Gastroesophageal sphincter (tissue), 4 donors: ENCODE measurements at regions not wholly inside any gene's neighbourhood (a gene's known extent, or its start where the extent isn't known, plus 50 kb on each side); places are given as distances from the start of the nearest gene placed in this dataset.
"Not testable (repeated sequence)": the region's sequence is repeated elsewhere in the genome, so short reads cannot be mapped to it uniquely, and the experiment has no call there.

Source experiments
- ATAC-seq: fragments of 150-250 bp; one replicate; pipeline ENCODE4 v1.9.1; 2016; ENCODE audit warnings: mild to moderate bottlenecking, moderate library complexity
- H3K27ac ChIP-seq, 4 donors: fragments of 200-600 bp; sonication (generic) in 3 of 4; 1 replicate in 3 of 4; 2 replicates in 1 of 4; pipeline ENCODE4 v1.5.1; 2016 to 2019
- H3K27me3 ChIP-seq: fragments of 200-600 bp; sonication (generic); one replicate; pipeline ENCODE4 v1.5.1; 2019
- H3K36me3 ChIP-seq, 2 donors: fragments of 200-600 bp; sonication (generic); one replicate each; pipeline ENCODE4 v1.5.1; 2019; ENCODE audit warnings: control low read depth in 1 of 2
- H3K4me1 ChIP-seq, 3 donors: fragments of 200-600 bp; sonication (generic); 1 replicate in 2 of 3; 2 replicates in 1 of 3; pipeline ENCODE4 v1.5.1; 2016 to 2019; ENCODE audit warnings: control low read depth in 2 of 3
- H3K4me3 ChIP-seq, 2 donors: fragments of 200-600 bp; sonication (generic); one replicate each; pipeline ENCODE4 v1.5.1; 2019; ENCODE audit warnings: mild to moderate bottlenecking in 1 of 2, moderate library complexity in 1 of 2
- H3K9me3 ChIP-seq, 3 donors: fragments of 200-600 bp; sonication (generic); one replicate each; pipeline ENCODE4 v1.5.1; 2017 to 2019; ENCODE audit warnings: control low read depth in 2 of 3
- EP300 ChIP-seq: sonication (generic); formaldehyde crosslinking; IDR thresholded peaks from one replicate; pipeline ENCODE4 v1.6.1; 2017; ENCODE audit warnings: antibody characterized with exemption, mild to moderate bottlenecking
- POLR2A ChIP-seq, 2 donors: fragments of 450-650 bp; IDR thresholded peaks; one replicate each; pipeline ENCODE4 v1.6.1; 2017; ENCODE audit warnings: antibody characterized with exemption in 2 of 2, mild to moderate bottlenecking in 2 of 2, moderate library complexity in 1 of 2
- POLR2AphosphoS5 ChIP-seq: sonication (generic); formaldehyde crosslinking; IDR thresholded peaks from one replicate; pipeline ENCODE4 v1.6.1; 2017; ENCODE audit warnings: antibody characterized with exemption
- WGBS, 2 donors: methylation state at CpG; one replicate each; pipeline ENCODE4 v1.1.5; 2018; ENCODE audit warnings: low coverage in 1 of 2; 5-methylcytosine and 5-hydroxymethylcytosine counted together
- TF ChIP-seq, protein P1 (sequence below), 4 experiments: fragments of 200-600 bp in 2 of 4; fragments of 450-650 bp in 2 of 4; sonication (generic) in 1 of 4; IDR thresholded peaks; one replicate each; pipeline ENCODE4 v1.5.1; 2017 to 2019; ENCODE audit warnings: antibody characterized with exemption in 4 of 4, mild to moderate bottlenecking in 2 of 4, moderate library complexity in 2 of 4

DNA sequence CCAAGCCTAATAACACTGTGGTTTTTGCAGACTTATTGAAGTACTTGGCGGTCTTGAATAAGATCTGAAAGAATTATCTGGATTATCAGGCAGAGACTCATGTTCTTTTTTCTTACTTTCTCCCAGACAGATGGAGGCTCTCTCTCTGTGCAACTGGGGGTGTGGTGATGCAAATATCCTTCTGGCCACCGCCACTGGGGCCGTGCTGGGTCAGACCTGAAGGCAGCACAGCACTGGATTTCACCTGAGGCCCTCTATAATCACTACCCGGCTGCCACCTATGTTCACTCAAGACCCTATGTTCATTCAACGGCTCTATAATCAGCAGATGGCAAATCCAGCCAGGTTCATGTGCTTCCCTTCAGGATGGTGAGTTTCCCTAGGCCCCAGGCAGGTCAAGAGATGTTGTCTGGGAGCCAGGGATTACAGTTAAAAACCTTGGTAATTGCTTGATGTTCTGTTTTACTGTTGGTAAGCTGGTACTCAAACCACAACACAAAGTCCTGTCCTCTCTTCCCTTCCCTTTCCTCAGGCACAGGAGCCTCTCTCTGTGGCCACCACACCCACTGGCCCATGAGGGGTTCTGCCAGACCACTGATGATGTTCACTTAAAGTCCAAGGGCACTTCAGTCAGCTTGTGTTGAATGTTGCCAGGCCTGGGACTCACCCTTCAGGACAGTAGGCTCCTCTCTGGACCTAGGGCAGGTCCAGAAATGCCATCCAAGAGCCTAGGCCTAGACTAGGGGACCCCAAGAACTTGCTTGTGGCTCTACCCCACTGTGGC, 205.3 kb upstream of the GCFC2 start:
- TF ChIP-seq, protein P1, sequence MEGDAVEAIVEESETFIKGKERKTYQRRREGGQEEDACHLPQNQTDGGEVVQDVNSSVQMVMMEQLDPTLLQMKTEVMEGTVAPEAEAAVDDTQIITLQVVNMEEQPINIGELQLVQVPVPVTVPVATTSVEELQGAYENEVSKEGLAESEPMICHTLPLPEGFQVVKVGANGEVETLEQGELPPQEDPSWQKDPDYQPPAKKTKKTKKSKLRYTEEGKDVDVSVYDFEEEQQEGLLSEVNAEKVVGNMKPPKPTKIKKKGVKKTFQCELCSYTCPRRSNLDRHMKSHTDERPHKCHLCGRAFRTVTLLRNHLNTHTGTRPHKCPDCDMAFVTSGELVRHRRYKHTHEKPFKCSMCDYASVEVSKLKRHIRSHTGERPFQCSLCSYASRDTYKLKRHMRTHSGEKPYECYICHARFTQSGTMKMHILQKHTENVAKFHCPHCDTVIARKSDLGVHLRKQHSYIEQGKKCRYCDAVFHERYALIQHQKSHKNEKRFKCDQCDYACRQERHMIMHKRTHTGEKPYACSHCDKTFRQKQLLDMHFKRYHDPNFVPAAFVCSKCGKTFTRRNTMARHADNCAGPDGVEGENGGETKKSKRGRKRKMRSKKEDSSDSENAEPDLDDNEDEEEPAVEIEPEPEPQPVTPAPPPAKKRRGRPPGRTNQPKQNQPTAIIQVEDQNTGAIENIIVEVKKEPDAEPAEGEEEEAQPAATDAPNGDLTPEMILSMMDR (IDR thresholded peaks at IDR 0.05), result no peak
- TF ChIP-seq EP300, result no peak
- no peak for TF ChIP-seq POLR2AphosphoS5
- no peak for TF ChIP-seq POLR2A (IDR thresholded peaks at IDR 0.05)
- Histone ChIP-seq H3K27me3 (peaks cover 4% of the 10 kb centered on the region), H3K9me3 (no peaks in the 10 kb centered on the region), H3K4me1 (no peaks in the 10 kb centered on the region), H3K36me3 (no peaks in the 10 kb centered on the region), H3K27ac (no peak overlapping the region), H3K4me3 (no peak overlapping the region)
- WGBS, 2 donors, result 40 to 86% methylated on average over 2 to 5 of the region's 5 CpGs
- no peak for ATAC-seq

DNA sequence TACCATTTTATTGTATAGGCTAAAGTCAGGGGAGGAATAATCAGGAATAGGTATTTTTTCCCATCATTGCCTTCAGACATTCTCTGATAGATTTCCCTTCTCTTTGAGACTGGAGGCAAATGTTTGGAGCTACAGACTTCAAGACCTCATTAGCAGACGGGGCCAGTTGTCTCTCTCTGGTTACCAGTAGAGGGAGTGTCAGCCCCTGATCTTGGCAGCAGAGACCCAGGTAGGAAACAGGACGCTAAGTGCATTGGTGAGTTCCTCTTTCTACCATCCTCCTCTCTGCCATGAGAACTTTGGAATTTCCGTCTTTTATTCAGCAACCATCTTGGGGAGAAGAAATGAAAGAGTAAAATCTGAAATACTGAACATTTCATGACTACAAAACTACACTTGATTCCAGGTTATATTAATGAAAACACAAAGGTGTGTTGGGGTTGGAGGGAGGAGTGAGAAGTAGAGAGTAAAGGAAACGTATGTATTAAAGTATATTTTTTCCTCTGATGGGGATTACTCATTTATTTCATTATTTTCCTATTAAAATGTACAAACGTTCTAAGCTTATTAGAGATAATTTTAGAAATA, 186.2 kb upstream of the GCFC2 start:
- Histone ChIP-seq H3K4me1 (no peaks in the 10 kb centered on the region), H3K27ac (no peak overlapping the region), H3K36me3 (no peaks in the 10 kb centered on the region), H3K4me3 (no peak overlapping the region), H3K27me3 (no peaks in the 10 kb centered on the region), H3K9me3 (no peaks in the 10 kb centered on the region)
- no peak for TF ChIP-seq POLR2AphosphoS5
- TF ChIP-seq, protein P1 (IDR thresholded peaks at IDR 0.05), result no peak
- no peak for TF ChIP-seq POLR2A (IDR thresholded peaks at IDR 0.05)
- TF ChIP-seq EP300, result no peak
- 26 to 42% methylated on average over 2 to 5 of the region's 5 CpGs for WGBS, 2 donors
- no peak for ATAC-seq

DNA sequence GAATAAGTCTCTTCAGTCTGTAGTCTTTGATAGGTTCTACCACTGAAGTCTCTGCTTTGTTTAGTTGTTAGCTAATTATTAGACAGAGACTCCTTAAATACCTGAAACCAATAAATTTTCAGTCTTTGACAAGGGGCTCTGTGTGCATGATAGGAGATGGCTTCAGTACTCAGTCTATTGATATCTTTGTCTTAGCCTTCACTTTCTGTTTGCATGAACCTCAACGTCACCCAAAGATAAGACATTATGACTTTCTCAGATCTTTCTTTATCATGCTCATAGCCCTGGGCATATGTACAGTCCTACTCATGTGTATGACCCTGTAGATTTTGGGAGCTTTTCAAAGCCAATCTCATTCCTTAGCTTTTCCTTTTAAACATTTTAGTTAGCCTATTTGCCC, 183.5 kb upstream of the GCFC2 start:
- no peak overlapping the region for H3K27ac ChIP-seq
- H3K4me1 ChIP-seq, result no peaks in the 10 kb centered on the region
- 36 to 63% methylated on average over 1 of the region's 1 CpG for WGBS, 2 donors
- no peaks in the 10 kb centered on the region for H3K27me3 ChIP-seq
- no peaks in the 10 kb centered on the region for H3K36me3 ChIP-seq
- no peak for ATAC-seq
- no peaks in the 10 kb centered on the region for H3K9me3 ChIP-seq
- no peak overlapping the region for H3K4me3 ChIP-seq
- TF ChIP-seq POLR2AphosphoS5 (no peak), EP300 (no peak), POLR2A (IDR thresholded peaks at IDR 0.05) (no peak)
- TF ChIP-seq, protein P1 (IDR thresholded peaks at IDR 0.05), result no peak

DNA sequence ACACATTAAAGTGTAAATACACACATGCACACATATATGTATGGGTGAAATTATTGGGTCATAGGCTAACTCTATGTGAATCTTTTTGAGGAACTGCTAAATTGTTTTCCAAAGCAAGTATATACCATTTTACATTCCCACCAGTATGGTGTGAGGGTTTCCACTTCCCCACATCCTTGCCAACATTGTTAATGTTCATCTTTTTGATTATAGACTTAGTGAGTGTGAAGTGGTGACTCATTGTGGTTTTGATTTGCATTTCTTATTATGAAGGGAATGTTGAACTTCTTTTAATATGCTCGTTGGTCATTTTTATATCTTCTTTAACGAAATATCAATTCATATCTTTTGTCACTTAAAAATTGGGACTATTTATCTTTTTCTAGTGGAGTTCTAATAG, 181.8 kb upstream of the GCFC2 start:
- 69% methylated on average over 2 of the region's 2 CpGs for WGBS, 2 donors
- Histone ChIP-seq H3K4me3 (no peak overlapping the region), H3K36me3 (no peaks in the 10 kb centered on the region), H3K27me3 (no peaks in the 10 kb centered on the region), H3K9me3 (no peaks in the 10 kb centered on the region), H3K27ac (no peak overlapping the region), H3K4me1 (no peaks in the 10 kb centered on the region)
- ATAC-seq, result no peak
- TF ChIP-seq EP300 (no peak), POLR2A (IDR thresholded peaks at IDR 0.05) (no peak), POLR2AphosphoS5 (no peak)
- TF ChIP-seq, protein P1 (IDR thresholded peaks at IDR 0.05), result no peak

DNA sequence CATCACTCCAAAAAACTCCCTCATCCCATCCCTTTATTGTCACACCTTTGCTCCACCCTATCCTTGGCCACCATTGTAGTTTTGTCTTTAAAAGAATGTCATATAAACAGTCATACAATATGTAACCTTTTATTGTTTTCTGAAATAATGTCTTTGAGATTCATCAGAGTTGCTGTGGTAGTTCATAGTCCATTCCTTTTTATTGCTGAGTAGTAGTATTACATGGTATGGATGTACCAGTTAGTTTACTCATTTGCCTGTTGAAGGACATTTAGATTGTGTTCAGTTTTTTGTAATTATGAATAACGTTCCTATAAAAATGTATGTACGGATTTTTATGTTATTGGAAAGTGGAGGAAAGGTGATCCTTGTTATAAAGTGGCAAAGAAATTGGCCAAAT, 171.8 kb upstream of the GCFC2 start:
- 79 to 86% methylated on average over 2 of the region's 2 CpGs for WGBS, 2 donors
- H3K27ac ChIP-seq, result no peak overlapping the region
- no peak for TF ChIP-seq POLR2A (IDR thresholded peaks at IDR 0.05)
- TF ChIP-seq EP300, result no peak
- TF ChIP-seq, protein P1 (IDR thresholded peaks at IDR 0.05), result no peak
- TF ChIP-seq POLR2AphosphoS5, result no peak
- no peak overlapping the region for H3K4me3 ChIP-seq
- H3K9me3 ChIP-seq, result no peaks in the 10 kb centered on the region
- ATAC-seq, result no peak
- H3K4me1 ChIP-seq, result no peaks in the 10 kb centered on the region
- no peaks in the 10 kb centered on the region for H3K27me3 ChIP-seq
- H3K36me3 ChIP-seq, result no peaks in the 10 kb centered on the region

DNA sequence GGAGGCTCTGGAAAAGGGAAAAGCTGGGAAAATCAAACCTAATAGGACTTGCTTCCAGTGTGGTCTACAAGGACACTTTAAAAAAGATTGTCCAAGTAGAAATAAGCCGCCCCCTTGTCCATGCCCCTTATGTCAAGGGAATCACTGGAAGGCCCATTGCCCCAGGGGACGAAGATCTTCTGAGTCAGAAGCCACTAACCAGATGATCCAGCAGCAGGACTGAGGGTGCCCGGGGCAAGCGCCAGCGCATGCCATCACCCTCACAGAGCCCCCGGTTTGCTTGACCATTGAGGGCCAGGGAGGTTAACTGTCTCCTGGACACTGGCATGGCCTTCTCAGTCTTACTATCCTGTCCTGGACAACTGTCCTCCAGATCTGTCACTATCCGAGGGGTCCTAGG, 164.9 kb upstream of the GCFC2 start:
- not testable (repeated sequence) for H3K4me3 ChIP-seq, H3K27ac ChIP-seq, H3K9me3 ChIP-seq, ATAC-seq, H3K36me3 ChIP-seq, H3K4me1 ChIP-seq, H3K27me3 ChIP-seq
- WGBS, 2 donors, result 92 to 100% methylated on average over 1 to 2 of the region's 7 CpGs

DNA sequence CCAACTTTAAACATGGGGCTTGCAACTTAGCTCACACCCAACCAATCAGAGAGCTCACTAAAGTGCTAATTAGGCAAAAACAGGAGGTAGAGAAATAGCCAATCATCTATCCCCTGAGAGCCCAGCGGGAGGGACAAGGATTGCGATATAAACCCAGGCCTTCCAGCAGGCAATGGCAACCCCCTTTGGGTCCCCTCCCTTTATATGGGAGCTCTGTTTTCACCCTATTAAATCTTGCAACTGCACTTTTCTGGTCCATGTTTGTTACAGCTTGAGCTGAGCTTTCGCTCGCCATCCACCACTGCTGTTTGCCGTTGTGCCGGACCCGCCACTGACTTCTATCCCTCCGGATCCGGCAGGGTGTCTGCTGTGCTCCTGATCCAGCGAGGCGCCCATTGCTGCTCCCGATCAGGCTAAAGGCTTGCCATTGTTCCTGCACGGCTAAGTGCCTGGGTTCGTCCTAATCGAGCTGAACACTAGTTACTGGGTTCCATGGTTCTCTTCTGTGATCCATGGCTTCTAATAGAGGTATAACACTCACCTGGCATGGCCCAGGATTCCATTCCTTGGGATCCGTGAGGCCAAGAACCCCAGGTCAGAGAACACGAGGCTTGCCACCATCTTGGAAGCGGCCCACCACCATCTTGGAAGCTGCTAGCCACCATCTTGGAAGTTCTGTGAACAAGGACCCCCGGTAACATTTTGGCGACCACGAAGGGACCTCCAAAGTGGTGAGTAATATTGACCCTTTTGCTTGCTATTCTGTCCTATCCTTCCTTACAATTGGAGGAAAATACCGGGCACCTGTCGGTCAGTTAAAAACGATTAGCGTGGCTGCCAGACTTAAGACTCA, 161.3 kb upstream of the GCFC2 start:
- H3K4me3 ChIP-seq, H3K9me3 ChIP-seq, H3K27ac ChIP-seq, ATAC-seq, H3K27me3 ChIP-seq, H3K36me3 ChIP-seq, H3K4me1 ChIP-seq: not testable (repeated sequence)
- WGBS, 2 donors, result 93 to 96% methylated on average over 10 to 13 of the region's 25 CpGs
